PC-9 (cell line): ENCODE measurements at regions not wholly inside any gene's neighbourhood (a gene's known extent, or its start where the extent isn't known, plus 50 kb on each side); places are given as distances from the start of the nearest gene placed in this dataset.

ENCODE experiments used
- CTCF ChIP-seq: fragments of 200-600 bp; sonication (generic); conservative IDR thresholded peaks from 2 replicates; pipeline ENCODE4 v1.6.1; 2017; ENCODE audit warnings: mixed run types, antibody characterized with exemption, mild to moderate bottlenecking, moderate library complexity
- EZH2 ChIP-seq: fragments of 200-600 bp; sonication (generic); IDR thresholded peaks from 2 replicates; pipeline ENCODE4 v1.8.0; 2017; ENCODE audit warnings: antibody characterized with exemption, low read depth

GRCh38 chr6:164230259-164230658, 815.7 kb downstream of the QKI start:
- no peak for TF ChIP-seq CTCF
- no peak for TF ChIP-seq EZH2
